Esophagus mucosa (tissue), 1 donor: ENCODE measurements at regions not wholly inside any gene's neighbourhood (a gene's known extent, or its start where the extent isn't known, plus 50 kb on each side); places are given as distances from the start of the nearest gene placed in this dataset.

Source experiments
- ATAC-seq: fragments of 200-7000 bp; cut with Tn5 transposase; one replicate; pipeline ENCODE4 v1.9.1; 2020
- donor health status: DM: yes; HTN: yes; CAD: no.

GRCh38 chr18:77522051-77522675 is 272.5 kb downstream of the GALR1 start:
- no peak for ATAC-seq

- ATAC-seq = no peak
These were observed 275.3 kb downstream of the GALR1 start for GRCh38 chr18:77524909-77525308.

DNA sequence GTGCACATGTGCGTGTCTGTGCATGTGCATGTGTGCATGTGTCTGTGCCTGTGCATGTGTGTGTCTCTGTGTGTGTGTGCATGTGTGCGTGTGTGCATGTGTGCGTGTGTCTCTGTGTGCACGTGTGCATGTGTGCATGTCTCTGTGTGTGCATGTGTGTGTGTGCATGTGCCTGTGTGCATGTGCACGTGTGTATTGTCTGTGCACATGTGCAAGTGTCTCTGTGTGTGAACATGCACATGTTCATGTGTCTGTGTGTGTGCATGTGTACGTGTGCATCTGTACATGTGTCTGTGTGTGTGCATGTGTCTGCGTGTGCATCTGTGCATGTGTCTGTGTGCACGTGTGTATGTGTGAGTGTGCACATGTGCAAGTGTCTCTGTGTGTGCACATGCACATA is 277.3 kb downstream of the GALR1 start:
- ATAC-seq = no peak

DNA sequence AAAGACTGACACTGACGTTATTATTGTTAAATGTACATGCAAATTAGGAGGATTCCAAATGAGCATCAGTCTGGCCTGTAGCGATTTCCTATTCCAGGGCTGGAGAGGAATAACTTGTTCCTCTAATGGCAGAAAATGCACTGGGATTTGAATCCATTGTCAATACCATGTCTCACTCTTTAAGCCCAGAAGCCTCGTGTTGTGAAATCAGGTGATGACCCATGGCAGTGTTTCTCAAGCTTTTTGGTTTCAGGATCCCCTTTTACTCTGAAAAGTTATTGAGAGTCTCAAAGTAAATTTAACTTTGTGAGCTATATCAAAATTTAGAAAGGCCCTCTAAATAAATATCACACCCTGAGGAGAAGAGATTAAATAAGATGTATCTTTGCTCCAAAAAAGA is 279.2 kb downstream of the GALR1 start:
- ATAC-seq = no peak

GRCh38 chr18:77529492-77530176 is 280.0 kb downstream of the GALR1 start:
- ATAC-seq = no peak

- ATAC-seq = no peak
These were observed 281.1 kb downstream of the GALR1 start for GRCh38 chr18:77530732-77531131.

DNA sequence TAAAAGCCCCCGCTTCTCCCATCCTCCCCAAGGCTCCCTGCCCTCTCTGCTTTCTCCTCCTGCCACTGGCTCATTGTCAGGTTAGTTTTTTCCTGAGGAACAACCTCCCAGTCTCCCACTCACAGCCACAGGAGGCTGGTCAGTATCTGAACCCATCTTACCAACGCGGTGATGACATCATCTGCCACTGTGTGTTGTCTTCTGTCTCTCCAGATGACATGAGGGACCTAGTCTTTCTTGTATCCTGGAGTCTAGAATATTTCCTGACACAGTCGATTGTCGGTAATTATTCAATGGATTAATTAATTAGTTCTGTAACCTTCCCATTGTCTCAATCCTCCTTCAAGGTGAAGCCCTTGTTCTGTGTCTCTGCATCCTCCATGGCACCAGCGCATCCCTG is 290.2 kb downstream of the GALR1 start:
- ATAC-seq = no peak

DNA sequence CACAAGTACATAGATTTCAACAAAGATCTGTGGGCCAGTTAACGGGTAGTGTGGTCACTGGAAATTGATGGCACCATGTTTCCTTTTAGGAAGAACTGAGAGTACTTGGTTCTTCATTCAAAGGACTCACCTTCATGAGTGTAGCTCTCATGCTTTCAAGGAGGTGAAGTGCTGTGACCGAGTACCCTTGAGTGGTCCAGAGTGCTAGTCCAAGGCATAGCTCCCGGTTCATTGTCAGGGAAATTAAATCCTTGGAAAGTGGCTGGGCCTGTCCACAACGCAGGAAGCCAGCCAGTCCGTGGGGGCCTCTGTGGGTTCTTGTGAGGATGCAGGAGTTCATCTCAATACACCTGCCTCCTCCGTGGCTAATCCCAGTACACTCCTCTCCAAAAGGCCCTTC is 295.1 kb downstream of the GALR1 start:
- no peak for ATAC-seq

GRCh38 chr18:77547757-77548156 is 298.1 kb downstream of the GALR1 start:
- ATAC-seq = no peak

DNA sequence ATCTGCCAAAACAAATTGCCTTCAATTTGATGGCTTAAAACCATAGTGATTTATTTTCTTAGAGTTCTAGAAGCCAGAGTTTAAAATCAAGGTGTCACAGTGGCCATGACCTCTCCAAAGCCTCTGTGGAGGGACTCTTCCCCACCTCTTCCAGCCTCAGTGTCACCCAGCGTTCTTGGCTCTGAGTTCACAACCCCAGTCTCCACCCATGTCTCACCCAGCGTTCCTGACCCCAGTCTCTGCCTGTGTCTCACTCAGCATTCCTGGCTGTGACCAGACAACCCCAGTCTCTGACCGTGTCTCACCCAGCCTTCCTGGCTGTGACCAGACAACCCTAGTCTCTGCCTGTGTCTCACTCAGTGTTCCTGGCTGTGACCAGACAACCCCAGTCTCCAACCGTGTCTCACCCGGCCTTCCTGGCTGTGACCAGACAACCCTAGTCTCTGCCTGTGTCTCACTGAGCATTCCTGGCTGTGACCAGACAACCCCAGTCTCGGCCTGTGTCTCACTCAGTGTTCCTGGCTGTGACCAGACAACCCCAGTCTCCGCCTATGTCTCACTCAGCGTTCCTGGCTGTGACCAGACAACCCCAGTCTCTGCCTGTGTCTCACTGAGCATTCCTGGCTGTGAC is 299.3 kb downstream of the GALR1 start:
- ATAC-seq = no peak

GRCh38 chr18:77550625-77551024 is 301.0 kb downstream of the GALR1 start:
- no peak for ATAC-seq

- no peak for ATAC-seq
These were observed 301.4 kb downstream of the GALR1 start for GRCh38 chr18:77551055-77551454.

DNA sequence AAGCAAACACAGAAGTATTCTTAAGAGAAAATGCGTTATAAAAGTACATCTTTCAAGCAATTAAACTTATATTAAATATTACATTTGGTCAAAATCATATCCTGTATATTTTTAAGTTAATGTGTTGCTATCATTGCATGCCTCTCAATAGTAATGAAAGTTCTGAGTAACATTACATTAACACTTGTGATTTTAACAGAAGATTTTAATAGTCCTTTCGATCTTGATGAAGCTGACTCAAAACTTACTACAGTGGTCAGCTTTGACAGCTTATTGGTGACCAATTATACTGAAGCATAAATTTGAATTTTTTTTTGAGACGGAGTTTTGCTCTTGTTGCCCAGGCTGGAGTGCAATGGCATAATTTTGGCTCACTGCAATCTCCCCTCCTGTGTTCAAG is 303.3 kb downstream of the GALR1 start:
- no peak for ATAC-seq

- no peak for ATAC-seq
These were observed 304.4 kb downstream of the GALR1 start for GRCh38 chr18:77554061-77554460.

DNA sequence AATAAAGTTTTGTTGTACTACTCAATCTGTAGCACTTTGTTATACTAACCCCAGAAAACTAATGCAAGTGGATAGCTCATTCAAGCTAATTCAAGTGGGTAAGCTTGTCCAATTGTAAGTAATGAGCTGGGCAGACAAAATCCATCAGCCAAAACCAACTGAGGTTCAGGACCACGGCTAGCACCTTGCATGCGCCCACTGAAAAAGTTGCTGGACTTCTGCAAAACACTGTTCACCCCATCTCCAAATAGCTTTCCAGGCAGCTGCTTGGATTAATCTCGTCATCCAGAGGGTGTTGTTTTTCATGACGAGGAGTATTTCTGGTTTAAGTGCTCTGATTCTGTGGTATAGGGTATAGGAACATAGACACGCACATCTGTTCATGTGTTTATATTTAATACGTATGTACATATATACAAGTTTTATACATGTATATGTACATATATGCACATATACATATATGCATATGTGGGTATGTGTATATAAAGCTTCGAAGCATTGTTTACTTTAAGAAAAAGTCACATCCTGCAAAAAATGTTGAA is 307.5 kb downstream of the GALR1 start:
- no peak for ATAC-seq

- no peak for ATAC-seq
These were observed 309.7 kb downstream of the GALR1 start for GRCh38 chr18:77559274-77559910.

GRCh38 chr18:77560341-77560992 is 310.8 kb downstream of the GALR1 start:
- ATAC-seq = no peak

DNA sequence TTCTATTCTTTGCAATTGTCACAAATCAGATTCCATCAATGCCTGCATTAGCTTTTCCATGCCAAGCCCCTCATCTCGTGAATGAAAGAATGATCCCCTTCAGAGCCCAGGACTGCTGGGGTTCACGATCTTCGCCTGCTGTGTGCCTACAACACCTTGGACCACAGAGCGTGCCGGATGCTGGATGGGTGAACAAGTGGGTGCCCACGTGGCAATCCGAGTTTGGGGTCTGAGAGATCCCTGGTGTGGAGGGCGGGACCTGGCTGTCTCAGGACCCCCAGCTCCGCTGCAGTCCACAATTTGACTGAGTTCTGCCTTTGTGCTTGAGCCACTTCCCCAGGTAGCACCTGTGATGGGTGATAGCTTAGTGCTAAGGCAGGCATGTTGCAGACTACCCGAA is 317.0 kb downstream of the GALR1 start:
- no peak for ATAC-seq

DNA sequence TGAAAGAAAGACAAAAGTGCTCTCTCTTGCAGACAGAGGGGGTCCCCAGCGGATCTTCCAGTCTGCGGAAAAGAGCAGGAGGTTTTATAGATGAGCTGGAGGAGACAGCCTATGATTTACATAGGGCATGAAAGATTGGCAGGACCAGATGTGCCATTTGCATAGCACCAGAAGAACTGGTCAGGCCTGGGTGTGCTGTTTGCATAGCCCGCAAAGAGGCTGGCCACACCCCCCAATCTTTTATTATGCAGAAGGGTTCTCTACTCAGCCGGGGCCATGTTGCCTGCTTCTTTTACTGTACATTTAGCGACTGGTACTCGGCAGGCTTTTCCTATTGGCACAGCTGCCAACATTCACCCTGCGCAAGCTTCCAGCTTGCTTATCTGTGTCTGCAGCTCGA is 317.6 kb downstream of the GALR1 start:
- no peak for ATAC-seq

DNA sequence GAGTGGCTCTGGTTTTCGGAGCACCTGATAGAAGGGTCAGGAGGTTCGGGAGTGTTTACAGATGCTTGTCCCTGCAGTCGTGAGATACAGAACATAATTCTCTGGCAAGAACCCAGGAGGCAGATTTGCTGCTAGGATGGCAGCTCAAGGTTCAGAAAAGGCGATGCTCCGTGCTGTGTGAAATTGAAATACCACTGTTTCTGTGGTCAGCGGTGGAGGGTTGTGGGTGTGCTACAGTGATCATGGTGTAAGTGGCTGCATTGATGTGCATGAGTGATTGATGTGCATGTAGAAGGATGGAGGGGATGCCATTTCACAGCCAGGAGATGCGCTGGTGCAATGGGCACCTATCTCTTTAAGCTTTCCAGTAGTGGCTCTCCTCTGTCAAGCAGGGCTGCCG is 322.1 kb downstream of the GALR1 start:
- ATAC-seq = no peak

DNA sequence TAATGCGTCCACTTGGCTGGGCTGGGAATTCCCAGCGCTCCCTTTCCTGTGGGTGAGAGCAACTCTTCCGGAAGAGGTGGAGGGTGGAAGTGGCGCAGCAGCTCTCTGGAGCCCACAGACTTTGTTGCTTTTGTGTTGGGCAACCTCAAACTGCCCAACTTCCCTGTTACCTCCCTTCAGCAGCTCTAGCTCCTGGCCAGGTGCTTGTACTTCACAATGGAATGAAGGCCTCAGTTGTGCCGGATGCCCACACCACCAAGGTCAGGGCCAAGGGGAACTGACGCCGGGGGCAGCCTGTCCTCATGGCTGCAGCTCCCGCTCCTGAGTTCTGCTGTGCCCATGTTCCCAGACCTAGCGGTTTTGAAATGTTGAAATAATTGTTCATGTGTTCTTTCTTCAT is 322.9 kb downstream of the GALR1 start:
- no peak for ATAC-seq

GRCh38 chr18:77573571-77573970 is 323.9 kb downstream of the GALR1 start:
- no peak for ATAC-seq

DNA sequence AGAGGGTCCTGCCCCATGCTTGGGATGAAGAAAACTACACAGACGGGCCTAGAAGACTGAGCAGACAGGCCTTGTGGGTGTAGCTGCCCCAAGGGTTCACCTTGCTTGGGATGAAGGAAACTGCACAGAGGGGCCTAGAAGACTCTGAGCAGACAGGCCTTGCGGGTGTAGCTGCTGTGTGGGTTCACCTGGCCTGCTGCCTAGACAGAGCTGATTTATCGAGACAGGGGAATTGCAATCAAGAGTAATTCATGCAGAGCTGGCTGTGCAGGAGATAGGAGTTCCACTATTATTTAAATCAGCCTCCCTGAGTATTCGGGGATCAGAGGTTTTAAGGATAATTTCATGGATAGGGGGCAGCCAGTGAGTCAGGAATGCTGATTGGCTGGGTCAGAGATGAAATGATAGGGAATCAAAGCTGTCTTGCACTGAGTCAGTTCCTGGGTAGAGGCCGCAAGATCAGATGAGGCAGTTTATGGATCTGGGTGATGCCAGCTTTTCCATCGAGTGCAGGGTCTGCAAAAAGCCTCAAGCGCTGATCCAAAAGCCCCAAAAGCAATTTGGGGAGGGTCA is 341.4 kb downstream of the GALR1 start:
- no peak for ATAC-seq
